SU-DHL-6 (cell line): ENCODE measurements at regions not wholly inside any gene's neighbourhood (a gene's known extent, or its start where the extent isn't known, plus 50 kb on each side); places are given as distances from the start of the nearest gene placed in this dataset.

Experiments used
- H2AFZ ChIP-seq: fragments of 200-600 bp; sonication (generic); 2 replicates; pipeline ENCODE4 v1.6.1; 2014; ENCODE audit warnings: low read depth, mild to moderate bottlenecking, moderate library complexity, mixed read lengths, antibody characterized with exemption, low read length; ENCODE audit not compliant: severe bottlenecking
- H3F3A ChIP-seq: fragments of 200-600 bp; shearing (Covaris generic); 2 replicates; pipeline ENCODE4 v1.6.0; 2016; ENCODE audit warnings: antibody characterized with exemption, mild to moderate bottlenecking; ENCODE audit not compliant: insufficient read depth
- H3K27ac ChIP-seq: fragments of 200-600 bp; sonication (generic); 2 replicates; pipeline ENCODE4 v1.5.1; 2016; ENCODE audit warnings: low read depth, mild to moderate bottlenecking, low read length, moderate library complexity, mixed read lengths
- H3K27me3 ChIP-seq: fragments of 200-600 bp; sonication (generic), shearing (Covaris generic); 2 replicates; pipeline ENCODE4 v1.6.0; 2014; ENCODE audit warnings: mild to moderate bottlenecking, low read length
- H3K36me3 ChIP-seq: fragments of 200-600 bp; sonication (generic); 2 replicates; pipeline ENCODE4 v1.6.1; 2014; ENCODE audit warnings: mild to moderate bottlenecking, low read length, mixed read lengths
- H3K4me2 ChIP-seq: fragments of 300-600, 200-600 bp; shearing (Covaris generic), sonication (generic); 2 replicates; pipeline ENCODE4 v1.6.0; 2014; ENCODE audit warnings: low read length, low read depth, mild to moderate bottlenecking; ENCODE audit not compliant: poor library complexity, severe bottlenecking
- H3K4me3 ChIP-seq: fragments of 200-600 bp; sonication (generic); 2 replicates; pipeline ENCODE4 v1.5.1; 2014; ENCODE audit warnings: antibody characterized with exemption, low read length, mild to moderate bottlenecking, mixed read lengths; ENCODE audit not compliant: insufficient read depth, poor library complexity, severe bottlenecking
- H3K79me2 ChIP-seq: fragments of 200-600 bp; sonication (generic); 2 replicates; pipeline ENCODE4 v1.6.1; 2014; ENCODE audit warnings: mild to moderate bottlenecking, low read length, moderate library complexity; ENCODE audit not compliant: insufficient read depth
- H3K9ac ChIP-seq: fragments of 200-600 bp; sonication (generic); 2 replicates; pipeline ENCODE4 v1.7.0; 2014; ENCODE audit warnings: mild to moderate bottlenecking, low read length
- H3K9me2 ChIP-seq: fragments of 200-600 bp; sonication (generic); replicated peaks from 2 replicates; pipeline ENCODE4 v1.6.1; 2014; ENCODE audit warnings: low read length; ENCODE audit not compliant: insufficient read depth
- H3K9me3 ChIP-seq: fragments of 200-600 bp; sonication (generic); 2 replicates; pipeline ENCODE4 v1.6.1; 2014; ENCODE audit warnings: low read length, mixed read lengths; ENCODE audit not compliant: insufficient read depth
- H4K20me1 ChIP-seq: fragments of 200-600 bp; sonication (generic); 2 replicates; pipeline ENCODE4 v1.6.1; 2014; ENCODE audit warnings: low read depth, mild to moderate bottlenecking, antibody characterized with exemption, low read length, moderate library complexity, mixed read lengths
- CTCF ChIP-seq: fragments of 200-600 bp; sonication (generic); IDR thresholded peaks from one replicate; pipeline ENCODE4 v1.5.1; 2017; ENCODE audit warnings: antibody characterized with exemption, mild to moderate bottlenecking, low read length, moderate library complexity; ENCODE audit not compliant: insufficient read depth, poor library complexity, severe bottlenecking
- EZH2phosphoT487 ChIP-seq: fragments of 200-600 bp; sonication (generic), shearing (Covaris generic); conservative IDR thresholded peaks from 2 replicates; pipeline ENCODE4 v1.6.1; 2018; ENCODE audit warnings: mild to moderate bottlenecking, antibody characterized with exemption, low read length, moderate library complexity, mixed read lengths

GRCh38 chr3:103067963-103068362, 633.1 kb downstream of the ZPLD1 start:
- no peak overlapping the region for H3K27ac ChIP-seq
- no peak overlapping the region for H3K9ac ChIP-seq
- H4K20me1 ChIP-seq, result no peaks in the 10 kb centered on the region
- H3K36me3 ChIP-seq, result no peaks in the 10 kb centered on the region
- no peaks in the 10 kb centered on the region for H3K9me2 ChIP-seq
- no peak for TF ChIP-seq CTCF
- TF ChIP-seq EZH2phosphoT487, result no peak
- no peaks in the 10 kb centered on the region for H3K9me3 ChIP-seq
- H3F3A ChIP-seq, result no peaks in the 10 kb centered on the region
- H3K79me2 ChIP-seq, result no peaks in the 10 kb centered on the region
- no peaks in the 10 kb centered on the region for H3K27me3 ChIP-seq
- no peak overlapping the region for H3K4me2 ChIP-seq
- no peak overlapping the region for H2AFZ ChIP-seq
- no peak overlapping the region for H3K4me3 ChIP-seq

- no peaks in the 10 kb centered on the region for H3K9me3 ChIP-seq
- H4K20me1 ChIP-seq, result no peaks in the 10 kb centered on the region
- no peaks in the 10 kb centered on the region for H3K79me2 ChIP-seq
- H3K4me3 ChIP-seq, result no peak overlapping the region
- H3K9ac ChIP-seq, result no peak overlapping the region
- TF ChIP-seq CTCF (no peak), EZH2phosphoT487 (no peak)
- no peaks in the 10 kb centered on the region for H3K36me3 ChIP-seq
- no peak overlapping the region for H3K4me2 ChIP-seq
- H3K9me2 ChIP-seq, result no peaks in the 10 kb centered on the region
- no peak overlapping the region for H3K27ac ChIP-seq
- no peaks in the 10 kb centered on the region for H3K27me3 ChIP-seq
- H3F3A ChIP-seq, result no peaks in the 10 kb centered on the region
- H2AFZ ChIP-seq, result no peak overlapping the region
Observed at GRCh38 chr3:103075282-103075681, 640.5 kb downstream of the ZPLD1 start.

GRCh38 chr3:103077910-103078309, 643.1 kb downstream of the ZPLD1 start:
- H3K79me2 ChIP-seq, result no peaks in the 10 kb centered on the region
- H4K20me1 ChIP-seq, result no peaks in the 10 kb centered on the region
- no peaks in the 10 kb centered on the region for H3K9me3 ChIP-seq
- TF ChIP-seq EZH2phosphoT487, result no peak
- TF ChIP-seq CTCF, result no peak
- H3K36me3 ChIP-seq, result no peaks in the 10 kb centered on the region
- no peak overlapping the region for H3K4me2 ChIP-seq
- H3K9me2 ChIP-seq, result no peaks in the 10 kb centered on the region
- H3K4me3 ChIP-seq, result no peak overlapping the region
- H3K27me3 ChIP-seq, result no peaks in the 10 kb centered on the region
- H2AFZ ChIP-seq, result no peak overlapping the region
- no peaks in the 10 kb centered on the region for H3F3A ChIP-seq
- H3K9ac ChIP-seq, result no peak overlapping the region
- no peak overlapping the region for H3K27ac ChIP-seq
